IMR-90 (cell line): ENCODE measurements at regions not wholly inside any gene's neighbourhood (a gene's known extent, or its start where the extent isn't known, plus 50 kb on each side); places are given as distances from the start of the nearest gene placed in this dataset.

Experiments
- ATAC-seq: fragments of 200-7000 bp; cut with Tn5 transposase; 2 replicates; pipeline ENCODE4 v1.9.1; 2020; ENCODE audit warnings: low read depth, mild to moderate bottlenecking, moderate library complexity
- BruUV-seq: library from RNA; stranded (reverse); fragments of 400-500 nt; replicated peaks from 2 replicates; lab custom pipeline; 2021; lab: Mats Ljungman, UMichigan
- CTCF ChIA-PET: fragments of 300-600 bp; formaldehyde crosslinking; extraction: SDS; loops from one replicate; lab custom pipeline; 2021; ENCODE audit warnings: antibody characterized with exemption; lab: Yijun Ruan, JAX
- POLR2A ChIA-PET: fragments of 300-600 bp; sonication (Branson Sonifier 250); formaldehyde crosslinking; loops from one replicate; lab custom pipeline; 2022; ENCODE audit warnings: antibody characterized with exemption; ENCODE audit not compliant: unreplicated experiment; lab: Charles Lee
- DNase-seq: peaks from one replicate; pipeline ENCODE4 v3.0.0; 2013
- H2AFZ ChIP-seq: replicated peaks from 2 replicates; pipeline ENCODE3; 2013; ENCODE audit warnings: low read length, mild to moderate bottlenecking; ENCODE audit not compliant: poor library complexity
- H2AK5ac ChIP-seq: 2 replicates; pipeline ENCODE4 v1.6.1; 2013; ENCODE audit warnings: low read depth, low read length, inconsistent platforms
- H2AK9ac ChIP-seq: replicated peaks from 2 replicates; pipeline ENCODE3; 2013; ENCODE audit warnings: mild to moderate bottlenecking, low read depth, low read length, moderate library complexity; ENCODE audit not compliant: poor library complexity
- H2BK120ac ChIP-seq: 2 replicates; pipeline ENCODE4 v1.6.1; 2013; ENCODE audit warnings: low read depth, low read length, inconsistent platforms
- H2BK15ac ChIP-seq: 3 replicates; pipeline ENCODE4 v1.6.1; 2013; ENCODE audit warnings: low read depth, low read length, inconsistent platforms
- H2BK20ac ChIP-seq: 2 replicates; pipeline ENCODE4 v1.6.1; 2013; ENCODE audit warnings: low read depth, mild to moderate bottlenecking, inconsistent platforms, low read length, moderate library complexity
- H2BK5ac ChIP-seq: 2 replicates; pipeline ENCODE4 v1.6.1; 2013; ENCODE audit warnings: mild to moderate bottlenecking, low read depth, low read length, inconsistent platforms; ENCODE audit not compliant: poor library complexity, severe bottlenecking
- H3K14ac ChIP-seq: replicated peaks from 2 replicates; pipeline ENCODE4 v1.6.1; 2013; ENCODE audit warnings: low read depth, low read length, inconsistent platforms
- H3K18ac ChIP-seq: 2 replicates; pipeline ENCODE4 v1.6.1; 2013; ENCODE audit warnings: low read depth, low read length, control low read depth
- H3K23ac ChIP-seq: 2 replicates; pipeline ENCODE4 v1.6.1; 2013; ENCODE audit warnings: low read depth, low read length, inconsistent platforms
- H3K27ac ChIP-seq: 2 replicates; pipeline ENCODE4 v1.5.1; 2013; ENCODE audit warnings: mild to moderate bottlenecking, control low read depth, low read length; ENCODE audit not compliant: insufficient read depth
- H3K27me3 ChIP-seq: 2 replicates; pipeline ENCODE4 v1.6.1; 2013; ENCODE audit warnings: low read length; ENCODE audit not compliant: control insufficient read depth, insufficient read depth
- H3K36me3 ChIP-seq: 2 replicates; pipeline ENCODE4 v1.6.1; 2013; ENCODE audit warnings: low read length, mixed read lengths; ENCODE audit not compliant: control insufficient read depth, insufficient read depth
- H3K4ac ChIP-seq: 2 replicates; pipeline ENCODE4 v1.6.1; 2013; ENCODE audit warnings: low read depth, low read length, inconsistent platforms
- H3K4me1 ChIP-seq: 2 replicates; pipeline ENCODE4 v1.6.1; 2013; ENCODE audit warnings: low read length, mixed read lengths; ENCODE audit not compliant: control insufficient read depth, insufficient read depth
- H3K4me2 ChIP-seq: 2 replicates; pipeline ENCODE4 v1.6.1; 2013; ENCODE audit warnings: low read depth, mild to moderate bottlenecking, control low read depth, low read length, moderate library complexity
- H3K4me3 ChIP-seq: 2 replicates; pipeline ENCODE4 v1.5.1; 2013; ENCODE audit warnings: low read depth, mild to moderate bottlenecking, control low read depth, low read length, moderate library complexity; ENCODE audit not compliant: insufficient read depth
- H3K56ac ChIP-seq: 2 replicates; pipeline ENCODE4 v1.6.1; 2013; ENCODE audit warnings: low read length, inconsistent platforms; ENCODE audit not compliant: insufficient read depth; ENCODE audit errors: extremely low read depth
- H3K79me1 ChIP-seq, 2 experiments: 2 replicates each; pipeline ENCODE4 v1.6.1; 2013; ENCODE audit warnings: low read length in 2 of 2, inconsistent platforms in 1 of 2, low read depth in 1 of 2
- H3K9ac ChIP-seq: 2 replicates; pipeline ENCODE4 v1.6.1; 2013; ENCODE audit warnings: low read depth, low read length, control low read depth
- H3K9me1 ChIP-seq: 2 replicates; pipeline ENCODE4 v1.6.1; 2013; ENCODE audit warnings: low read length, inconsistent platforms; ENCODE audit not compliant: insufficient read depth
- H3K9me3 ChIP-seq: 2 replicates; pipeline ENCODE4 v1.6.1; 2013; ENCODE audit warnings: low read length; ENCODE audit not compliant: control insufficient read depth, insufficient read depth
- H4K20me1 ChIP-seq: 2 replicates; pipeline ENCODE4 v1.6.1; 2013; ENCODE audit warnings: low read length, inconsistent platforms; ENCODE audit not compliant: insufficient read depth
- H4K5ac ChIP-seq: 2 replicates; pipeline ENCODE4 v1.6.1; 2013; ENCODE audit warnings: mild to moderate bottlenecking, low read depth, low read length, control low read depth
- H4K8ac ChIP-seq, 2 experiments: 2 replicates each; pipeline ENCODE4 v1.6.1; 2013; ENCODE audit warnings: low read depth in 2 of 2, low read length in 2 of 2, control low read depth in 1 of 2, inconsistent platforms in 1 of 2
- H4K91ac ChIP-seq: 2 replicates; pipeline ENCODE4 v1.6.1; 2013; ENCODE audit warnings: low read depth, low read length, inconsistent platforms; ENCODE audit not compliant: insufficient read depth
- BHLHE40 ChIP-seq: fragments of 150-350 bp; IDR thresholded peaks from 2 replicates; pipeline ENCODE4 v1.6.1; 2016; ENCODE audit warnings: mild to moderate bottlenecking, low read depth, low read length
- CEBPB ChIP-seq: IDR thresholded peaks from 2 replicates; pipeline ENCODE4 v1.6.1; 2012; ENCODE audit warnings: low read depth, low read length, improper control_type of control experiment
- CHD1 ChIP-seq: IDR thresholded peaks from 2 replicates; pipeline ENCODE4 v1.6.1; 2012; ENCODE audit warnings: low read depth, low read length, improper control_type of control experiment
- FOS ChIP-seq: fragments of 150-350 bp; IDR thresholded peaks from 2 replicates; pipeline ENCODE4 v1.6.1; 2016; ENCODE audit warnings: low read depth, low read length
- MAFK ChIP-seq: IDR thresholded peaks from 2 replicates; pipeline ENCODE4 v1.6.1; 2012; ENCODE audit warnings: low read depth, low read length, improper control_type of control experiment
- MAZ ChIP-seq: IDR thresholded peaks from 2 replicates; pipeline ENCODE4 v1.6.1; 2012; ENCODE audit warnings: low read depth, mild to moderate bottlenecking, low read length, improper control_type of control experiment, moderate library complexity, borderline replicate concordance
- MXI1 ChIP-seq: IDR thresholded peaks from 2 replicates; pipeline ENCODE4 v1.6.1; 2012; ENCODE audit warnings: low read depth, mild to moderate bottlenecking, low read length, moderate library complexity, borderline replicate concordance
- NFE2L2 ChIP-seq: fragments of 150-350 bp; IDR thresholded peaks from 2 replicates; pipeline ENCODE4 v1.6.1; 2016; ENCODE audit warnings: low read depth, mild to moderate bottlenecking, low read length
- POLR2A ChIP-seq: IDR thresholded peaks from 2 replicates; pipeline ENCODE4 v1.6.1; 2012; ENCODE audit warnings: mild to moderate bottlenecking, low read depth, low read length
- RAD21 ChIP-seq: IDR thresholded peaks from 2 replicates; pipeline ENCODE4 v1.6.1; 2012; ENCODE audit warnings: low read length, improper control_type of control experiment
- RCOR1 ChIP-seq: IDR thresholded peaks from 2 replicates; pipeline ENCODE4 v1.6.1; 2012; ENCODE audit warnings: mild to moderate bottlenecking, low read length, improper control_type of control experiment; ENCODE audit not compliant: insufficient replicate concordance
- RFX5 ChIP-seq: IDR thresholded peaks from 2 replicates; pipeline ENCODE4 v1.8.0; 2012; ENCODE audit warnings: low read depth, mild to moderate bottlenecking, low read length, moderate library complexity
- SMC3 ChIP-seq: fragments of 150-350 bp; IDR thresholded peaks from 2 replicates; pipeline ENCODE4 v1.6.1; 2016; ENCODE audit warnings: low read depth, mild to moderate bottlenecking, antibody characterized with exemption, low read length, moderate library complexity
- WGBS, 2 experiments: methylation state at CpG; one replicate each; pipeline versions ENCODE4 v1.1.5 to v1.1.7; 2013; ENCODE audit warnings: missing lambda C conversion rate in 2 of 2; ENCODE audit not compliant: insufficient read length in 1 of 2; ENCODE audit errors: extremely low coverage in 2 of 2; 5-methylcytosine and 5-hydroxymethylcytosine counted together
- dilution Hi-C: fragments of 300-500 bp; cut with HindIII; formaldehyde crosslinking; loops from one replicate; pipeline ENCODE4 v1.14.3; 2018; ENCODE audit warnings: low sequenced_read_pairs; ENCODE audit not compliant: unreplicated experiment
- in situ Hi-C: fragments of 300-500 bp; cut with MboI; formaldehyde crosslinking; loops from 3 replicates; pipeline ENCODE4 v1.14.3; 2019; ENCODE audit warnings: low sequenced_read_pairs, inconsistent platforms, mixed read lengths
- intact Hi-C: fragments of 100-400 bp; cut with micrococcal nuclease; formaldehyde crosslinking; loops from 2 replicates; pipeline ENCODE4 v1.10.0; 2022
- TF ChIP-seq, protein P1 (sequence below): fragments of 150-350 bp; IDR thresholded peaks from 2 replicates; pipeline ENCODE4 v1.6.1; 2017; ENCODE audit warnings: mild to moderate bottlenecking, antibody characterized with exemption, low read length, low read depth
- TF ChIP-seq, protein P2 (sequence below): conservative IDR thresholded peaks from 2 replicates; pipeline ENCODE4 v1.5.1; 2012; ENCODE audit warnings: mild to moderate bottlenecking, low read depth, low read length, improper control_type of control experiment
- TF ChIP-seq, protein P3 (sequence below): fragments of 150-350 bp; IDR thresholded peaks from 2 replicates; pipeline ENCODE4 v1.6.1; 2016; ENCODE audit warnings: low read depth, mild to moderate bottlenecking, low read length, moderate library complexity, borderline replicate concordance

DNA sequence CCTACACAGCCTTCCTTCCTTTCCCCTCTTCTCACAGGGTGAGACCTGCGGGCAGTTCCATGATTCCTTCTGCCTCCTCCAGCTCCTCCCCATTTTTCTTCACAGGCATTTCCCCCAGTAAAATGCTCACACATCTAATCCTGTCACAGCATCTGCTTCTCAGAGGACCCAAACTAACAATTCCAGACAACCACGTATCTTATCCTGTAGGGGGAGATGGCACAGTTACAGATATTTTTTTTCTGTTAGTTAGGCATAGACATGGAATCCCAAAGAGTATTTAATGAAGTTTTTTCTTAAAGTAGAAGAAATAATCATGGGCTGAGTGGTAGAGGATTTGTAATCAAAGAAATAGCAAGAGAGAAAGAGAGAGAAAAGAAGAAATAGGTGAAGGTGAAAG, 373.1 kb upstream of the ADAMTS9 start:
- dilution Hi-C loops (no loop called here), in situ Hi-C loops (no loop called here), intact Hi-C loops (no loop called here)
- Histone ChIP-seq H3K4me3 (no peak overlapping the region), H3K56ac (no peak overlapping the region), H3K4me1 (no peaks in the 10 kb centered on the region), H3K79me1 (no peaks in the 10 kb centered on the region), H2BK15ac (no peak overlapping the region), H3K14ac (no peak overlapping the region), H3K27me3 (no peaks in the 10 kb centered on the region), H3K23ac (no peak overlapping the region), H3K4me2 (no peak overlapping the region), H2BK120ac (no peak overlapping the region), H3K9me1 (no peaks in the 10 kb centered on the region), H3K27ac (no peak overlapping the region), H3K9ac (no peak overlapping the region), H2AK9ac (no peak overlapping the region), H4K91ac (no peak overlapping the region), H4K8ac (no peak overlapping the region), H2BK5ac (no peak overlapping the region), H2BK20ac (no peak overlapping the region), H3K9me3 (no peaks in the 10 kb centered on the region), H4K20me1 (no peaks in the 10 kb centered on the region), H2AK5ac (no peak overlapping the region), H3K4ac (no peak overlapping the region), H2AFZ (no peak overlapping the region), H4K5ac (no peak overlapping the region), H3K36me3 (no peaks in the 10 kb centered on the region), H3K18ac (no peak overlapping the region)
- TF ChIP-seq SMC3 (no peak), CEBPB (no peak), RFX5 (no peak), NFE2L2 (no peak), POLR2A (no peak), BHLHE40 (no peak), MAZ (no peak), FOS (no peak), CHD1 (no peak), RAD21 (no peak), MAFK (no peak), MXI1 (no peak), RCOR1 (no peak)
- TF ChIP-seq, protein P1, sequence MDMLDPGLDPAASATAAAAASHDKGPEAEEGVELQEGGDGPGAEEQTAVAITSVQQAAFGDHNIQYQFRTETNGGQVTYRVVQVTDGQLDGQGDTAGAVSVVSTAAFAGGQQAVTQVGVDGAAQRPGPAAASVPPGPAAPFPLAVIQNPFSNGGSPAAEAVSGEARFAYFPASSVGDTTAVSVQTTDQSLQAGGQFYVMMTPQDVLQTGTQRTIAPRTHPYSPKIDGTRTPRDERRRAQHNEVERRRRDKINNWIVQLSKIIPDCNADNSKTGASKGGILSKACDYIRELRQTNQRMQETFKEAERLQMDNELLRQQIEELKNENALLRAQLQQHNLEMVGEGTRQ = no peak
- TF ChIP-seq, protein P2, sequence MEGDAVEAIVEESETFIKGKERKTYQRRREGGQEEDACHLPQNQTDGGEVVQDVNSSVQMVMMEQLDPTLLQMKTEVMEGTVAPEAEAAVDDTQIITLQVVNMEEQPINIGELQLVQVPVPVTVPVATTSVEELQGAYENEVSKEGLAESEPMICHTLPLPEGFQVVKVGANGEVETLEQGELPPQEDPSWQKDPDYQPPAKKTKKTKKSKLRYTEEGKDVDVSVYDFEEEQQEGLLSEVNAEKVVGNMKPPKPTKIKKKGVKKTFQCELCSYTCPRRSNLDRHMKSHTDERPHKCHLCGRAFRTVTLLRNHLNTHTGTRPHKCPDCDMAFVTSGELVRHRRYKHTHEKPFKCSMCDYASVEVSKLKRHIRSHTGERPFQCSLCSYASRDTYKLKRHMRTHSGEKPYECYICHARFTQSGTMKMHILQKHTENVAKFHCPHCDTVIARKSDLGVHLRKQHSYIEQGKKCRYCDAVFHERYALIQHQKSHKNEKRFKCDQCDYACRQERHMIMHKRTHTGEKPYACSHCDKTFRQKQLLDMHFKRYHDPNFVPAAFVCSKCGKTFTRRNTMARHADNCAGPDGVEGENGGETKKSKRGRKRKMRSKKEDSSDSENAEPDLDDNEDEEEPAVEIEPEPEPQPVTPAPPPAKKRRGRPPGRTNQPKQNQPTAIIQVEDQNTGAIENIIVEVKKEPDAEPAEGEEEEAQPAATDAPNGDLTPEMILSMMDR = no peak
- TF ChIP-seq, protein P3, sequence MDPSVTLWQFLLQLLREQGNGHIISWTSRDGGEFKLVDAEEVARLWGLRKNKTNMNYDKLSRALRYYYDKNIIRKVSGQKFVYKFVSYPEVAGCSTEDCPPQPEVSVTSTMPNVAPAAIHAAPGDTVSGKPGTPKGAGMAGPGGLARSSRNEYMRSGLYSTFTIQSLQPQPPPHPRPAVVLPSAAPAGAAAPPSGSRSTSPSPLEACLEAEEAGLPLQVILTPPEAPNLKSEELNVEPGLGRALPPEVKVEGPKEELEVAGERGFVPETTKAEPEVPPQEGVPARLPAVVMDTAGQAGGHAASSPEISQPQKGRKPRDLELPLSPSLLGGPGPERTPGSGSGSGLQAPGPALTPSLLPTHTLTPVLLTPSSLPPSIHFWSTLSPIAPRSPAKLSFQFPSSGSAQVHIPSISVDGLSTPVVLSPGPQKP = no peak
- no peak for DNase-seq
- BruUV-seq = no TSS peak
- no peak for ATAC-seq
- WGBS, 2 experiments = no CpG with 5 or more reads among the region's 2 CpGs
- POLR2A ChIA-PET = no interaction called here
- CTCF ChIA-PET = no interaction called here
